ENCODE measurements at regions not wholly inside any gene's neighbourhood (a gene's known extent, or its start where the extent isn't known, plus 50 kb on each side); places are given as distances from the start of the nearest gene placed in this dataset.

DNA sequence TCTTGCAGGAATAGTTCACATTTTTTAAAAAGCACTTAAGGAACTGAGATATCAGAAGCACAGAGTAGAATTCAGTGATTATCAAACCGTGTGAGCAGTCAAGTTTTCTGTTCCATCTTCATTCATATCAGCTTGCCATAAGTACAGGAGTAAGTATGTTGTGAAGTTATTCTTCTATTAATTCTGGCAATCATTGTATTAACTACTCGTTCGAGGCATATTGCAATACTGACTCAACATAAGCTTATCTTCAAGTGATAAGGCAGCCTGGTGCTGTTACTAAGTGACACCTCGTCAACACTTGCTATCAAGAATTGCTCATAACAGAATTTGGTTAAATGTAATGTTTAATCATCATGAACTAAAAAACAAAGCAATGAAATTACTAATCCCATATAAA lies 75.7 kb upstream of the SNX9 start:
- TF ChIP-seq POLR2A (IDR thresholded peaks at IDR 0.05) (no peak), EP300 (IDR thresholded peaks at IDR 0.05) (no peak)
- TF ChIP-seq, protein P1, sequence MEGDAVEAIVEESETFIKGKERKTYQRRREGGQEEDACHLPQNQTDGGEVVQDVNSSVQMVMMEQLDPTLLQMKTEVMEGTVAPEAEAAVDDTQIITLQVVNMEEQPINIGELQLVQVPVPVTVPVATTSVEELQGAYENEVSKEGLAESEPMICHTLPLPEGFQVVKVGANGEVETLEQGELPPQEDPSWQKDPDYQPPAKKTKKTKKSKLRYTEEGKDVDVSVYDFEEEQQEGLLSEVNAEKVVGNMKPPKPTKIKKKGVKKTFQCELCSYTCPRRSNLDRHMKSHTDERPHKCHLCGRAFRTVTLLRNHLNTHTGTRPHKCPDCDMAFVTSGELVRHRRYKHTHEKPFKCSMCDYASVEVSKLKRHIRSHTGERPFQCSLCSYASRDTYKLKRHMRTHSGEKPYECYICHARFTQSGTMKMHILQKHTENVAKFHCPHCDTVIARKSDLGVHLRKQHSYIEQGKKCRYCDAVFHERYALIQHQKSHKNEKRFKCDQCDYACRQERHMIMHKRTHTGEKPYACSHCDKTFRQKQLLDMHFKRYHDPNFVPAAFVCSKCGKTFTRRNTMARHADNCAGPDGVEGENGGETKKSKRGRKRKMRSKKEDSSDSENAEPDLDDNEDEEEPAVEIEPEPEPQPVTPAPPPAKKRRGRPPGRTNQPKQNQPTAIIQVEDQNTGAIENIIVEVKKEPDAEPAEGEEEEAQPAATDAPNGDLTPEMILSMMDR (IDR thresholded peaks at IDR 0.05), result no peak

Data from ovary (tissue), 3 donors.